Activated naive CD4-positive, alpha-beta T cell treated with anti-CD3 and anti-CD28 coated beads, Interleukin-2, amount 50 U/mL, for 16 hours (primary cell): ENCODE measurements at regions not wholly inside any gene's neighbourhood (a gene's known extent, or its start where the extent isn't known, plus 50 kb on each side); places are given as distances from the start of the nearest gene placed in this dataset.

Experiments
- DNase-seq: peaks from one replicate; pipeline ENCODE4 v3.0.0-alpha.2; 2020

DNA sequence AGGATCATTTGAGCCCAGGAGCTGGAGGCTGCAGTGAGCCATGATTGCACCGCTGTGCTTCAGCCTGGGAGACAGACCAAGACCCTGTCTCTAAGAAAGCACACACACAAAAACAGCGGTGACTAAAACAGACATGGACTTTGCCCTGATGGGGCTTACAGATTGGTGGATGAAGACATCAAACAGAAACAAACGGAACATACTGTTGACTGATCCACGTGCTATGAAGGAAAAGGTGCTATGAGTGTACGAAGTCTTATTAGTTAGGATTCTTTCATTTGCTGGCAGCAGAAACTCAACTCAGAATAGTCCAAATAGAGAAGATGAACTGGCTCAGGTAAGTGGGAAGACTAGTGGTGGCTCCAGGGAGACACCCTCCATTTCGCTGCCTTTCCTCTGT is 309.8 kb upstream of the N4BP1 start:
- DNase-seq: no peak

DNA sequence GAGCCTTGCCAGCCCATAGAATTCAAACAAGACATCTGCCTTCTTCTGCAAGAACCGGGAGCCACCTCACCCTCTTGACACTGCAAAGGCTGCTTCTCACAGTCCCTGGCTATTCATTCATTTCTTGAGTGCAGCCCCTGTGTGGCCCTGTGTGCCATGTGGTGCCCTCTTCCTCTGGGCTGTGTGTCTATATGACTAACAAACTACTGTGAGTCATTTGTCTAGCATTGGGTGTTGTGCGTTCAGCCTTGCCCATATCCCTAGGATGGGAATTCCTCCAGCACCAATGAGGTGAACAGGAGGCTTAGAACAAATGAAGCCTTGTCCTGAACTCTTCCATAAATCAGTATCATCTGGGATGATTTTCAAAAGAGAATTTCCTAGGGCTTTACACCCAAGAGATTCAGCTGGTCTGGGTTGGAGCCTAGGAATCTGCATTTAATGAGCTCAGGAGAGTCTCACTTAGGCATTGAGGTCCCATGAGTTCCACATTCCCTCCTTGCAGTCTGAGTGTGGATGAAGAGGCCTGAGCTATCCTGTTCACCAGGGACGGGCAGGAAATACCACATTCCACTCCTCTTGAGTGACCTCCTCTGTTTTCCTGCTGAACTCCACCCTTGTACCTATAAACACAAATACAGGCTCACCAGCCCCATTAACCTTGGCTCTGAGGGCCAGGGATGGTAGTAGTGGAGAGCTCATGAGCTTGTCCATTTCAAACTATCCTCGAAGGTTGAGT is 308.7 kb upstream of the N4BP1 start:
- no peak for DNase-seq

DNA sequence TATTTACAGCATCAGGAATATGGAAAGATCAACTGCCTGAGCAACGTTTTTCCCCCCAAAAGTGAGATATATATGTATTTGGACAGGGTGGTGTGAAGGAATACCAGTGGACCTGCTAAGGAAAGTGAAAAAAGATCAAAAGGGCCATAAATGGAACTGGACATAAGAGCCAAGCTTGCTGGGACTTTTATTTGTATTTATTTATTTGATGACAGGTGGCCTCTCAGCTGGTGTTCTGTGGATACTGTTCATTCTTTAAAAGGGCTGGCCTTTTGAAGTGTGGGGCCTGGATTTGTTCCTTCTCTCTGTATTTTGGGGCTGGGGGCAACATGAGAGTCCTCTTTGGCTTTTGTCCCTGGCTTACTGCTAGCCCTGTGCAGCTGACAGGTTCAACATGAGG is 306.6 kb upstream of the N4BP1 start:
- no peak for DNase-seq

GRCh38 chr16:48914070-48914469 is 304.1 kb upstream of the N4BP1 start:
- DNase-seq: no peak

DNA sequence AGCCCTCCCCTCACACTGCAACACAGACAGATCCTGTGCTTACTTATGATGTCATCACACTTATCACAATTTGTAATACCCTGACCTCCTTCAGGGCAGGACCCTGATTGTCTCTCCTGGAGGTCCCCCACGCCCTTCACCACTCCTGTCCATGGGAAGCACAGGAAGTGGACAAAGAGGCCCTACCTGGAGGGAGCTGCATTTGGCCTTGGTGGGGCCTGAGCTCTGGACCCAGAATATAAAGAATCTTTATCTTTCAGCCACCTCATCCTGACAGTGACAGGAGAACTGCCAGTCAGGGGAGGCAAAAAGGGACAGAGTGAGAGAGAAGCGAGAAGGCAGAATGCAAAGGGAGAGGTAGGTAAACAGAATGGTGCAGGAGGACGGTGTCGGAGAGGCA is 303.4 kb upstream of the N4BP1 start:
- DNase-seq: no peak

GRCh38 chr16:48912360-48912759 is 302.4 kb upstream of the N4BP1 start:
- no peak for DNase-seq

DNA sequence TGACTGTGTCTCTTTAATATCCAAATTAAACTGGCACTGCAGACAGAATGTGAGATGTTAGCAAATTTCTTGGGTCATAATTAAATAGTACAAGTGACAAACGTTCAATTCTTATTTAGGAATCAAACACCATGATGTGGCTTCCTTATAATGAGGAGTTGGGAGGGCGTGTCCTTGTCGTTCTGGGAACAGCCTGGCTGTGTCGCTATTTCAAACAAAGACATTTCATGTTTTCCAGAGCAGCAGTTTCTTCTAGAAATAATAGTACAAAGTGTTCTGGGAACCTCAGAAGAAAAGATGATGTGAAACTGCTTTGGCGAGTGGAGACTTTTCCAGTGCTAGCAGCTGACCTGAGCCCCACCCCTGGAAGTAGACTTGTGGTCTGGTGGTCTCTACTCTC is 301.7 kb upstream of the N4BP1 start:
- DNase-seq: no peak

GRCh38 chr16:48910214-48910613 is 300.2 kb upstream of the N4BP1 start:
- DNase-seq: no peak

- DNase-seq: no peak
These were observed 299.3 kb upstream of the N4BP1 start for GRCh38 chr16:48909231-48909630.

DNA sequence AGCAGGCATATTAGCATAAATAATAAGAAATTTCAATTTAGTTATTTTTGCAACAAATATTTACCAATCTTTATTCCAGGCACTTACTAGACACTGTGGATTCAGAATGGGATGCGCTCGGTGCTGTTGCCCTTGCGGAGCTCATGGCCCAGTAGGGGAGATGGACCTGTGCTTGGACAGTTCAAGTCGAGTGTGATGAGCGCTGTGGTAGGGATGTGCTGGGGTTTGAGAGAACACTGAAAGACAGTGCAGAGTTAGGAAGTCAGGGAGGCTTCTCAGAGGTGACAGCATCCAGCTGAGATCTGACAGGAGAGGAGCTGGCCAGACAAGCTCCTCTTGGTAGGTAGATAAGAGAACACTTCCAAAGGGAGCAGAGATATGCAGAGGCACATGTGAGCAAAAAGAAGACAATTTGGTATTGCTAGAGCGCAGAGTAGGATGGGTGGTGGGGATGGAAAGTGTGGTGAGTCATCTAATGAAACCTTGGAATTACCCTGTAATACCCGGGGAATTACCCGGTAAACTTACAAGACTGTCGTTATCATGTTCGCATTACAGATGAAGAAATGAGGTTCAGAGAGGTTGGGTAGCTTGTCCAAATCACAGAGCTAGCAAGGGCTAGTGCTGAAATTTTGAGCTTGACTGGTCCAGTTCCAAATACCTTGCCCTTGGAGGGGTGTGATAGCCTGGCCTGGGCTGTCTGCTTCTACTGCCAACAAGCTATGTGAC is 298.1 kb upstream of the N4BP1 start:
- no peak for DNase-seq

GRCh38 chr16:48905632-48906505 is 295.9 kb upstream of the N4BP1 start:
- no peak for DNase-seq

GRCh38 chr16:48904333-48904732 is 294.4 kb upstream of the N4BP1 start:
- DNase-seq: no peak

- no peak for DNase-seq
These were observed 293.1 kb upstream of the N4BP1 start for GRCh38 chr16:48903039-48903438.

- DNase-seq: no peak
These were observed 291.9 kb upstream of the N4BP1 start for GRCh38 chr16:48901712-48902374.

DNA sequence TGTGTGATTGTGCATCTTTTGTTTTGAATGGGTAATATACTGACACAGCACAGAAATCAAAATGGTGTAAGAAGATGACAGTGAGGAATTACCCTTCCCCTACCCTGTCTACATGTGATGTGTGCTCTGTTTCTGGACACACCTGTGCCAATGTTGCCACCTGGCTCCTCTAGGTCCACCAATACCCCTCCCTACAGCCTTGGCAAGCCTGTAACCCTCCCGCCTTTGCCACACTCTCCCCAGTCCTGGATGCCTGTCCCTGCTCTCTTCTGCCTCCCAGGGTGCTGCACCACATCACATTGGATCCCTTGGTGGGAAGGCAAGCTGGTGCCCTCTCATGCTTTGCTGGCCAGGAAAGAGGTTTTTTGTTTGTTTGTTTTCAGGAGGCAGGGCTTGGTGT is 289.5 kb upstream of the N4BP1 start:
- no peak for DNase-seq

DNA sequence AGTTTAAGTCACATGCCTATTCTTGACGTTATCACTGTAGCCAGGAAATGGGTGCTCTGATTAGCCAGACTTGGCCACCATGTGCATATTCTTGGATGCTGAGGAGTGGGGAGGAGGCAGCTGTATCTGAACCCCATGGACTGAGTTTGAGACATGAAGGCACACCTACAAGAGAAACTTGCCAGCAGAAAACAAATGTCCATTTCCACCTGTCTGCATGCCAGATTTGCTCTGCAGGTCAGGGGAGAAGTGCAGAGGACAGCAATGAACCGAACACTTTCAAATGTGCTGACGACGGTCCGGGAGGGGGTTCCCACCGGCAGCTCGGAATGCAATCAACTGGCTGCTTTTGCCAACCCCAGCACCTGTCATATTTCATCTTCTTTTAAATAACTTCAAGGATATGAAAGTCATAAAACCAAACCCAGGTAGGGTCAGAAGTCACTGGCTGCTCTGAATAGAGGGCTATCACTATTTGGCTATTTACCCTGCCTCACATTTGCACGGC is 287.8 kb upstream of the N4BP1 start:
- DNase-seq: no peak

- DNase-seq: no peak
These were observed 285.2 kb upstream of the N4BP1 start for GRCh38 chr16:48895142-48895541.

DNA sequence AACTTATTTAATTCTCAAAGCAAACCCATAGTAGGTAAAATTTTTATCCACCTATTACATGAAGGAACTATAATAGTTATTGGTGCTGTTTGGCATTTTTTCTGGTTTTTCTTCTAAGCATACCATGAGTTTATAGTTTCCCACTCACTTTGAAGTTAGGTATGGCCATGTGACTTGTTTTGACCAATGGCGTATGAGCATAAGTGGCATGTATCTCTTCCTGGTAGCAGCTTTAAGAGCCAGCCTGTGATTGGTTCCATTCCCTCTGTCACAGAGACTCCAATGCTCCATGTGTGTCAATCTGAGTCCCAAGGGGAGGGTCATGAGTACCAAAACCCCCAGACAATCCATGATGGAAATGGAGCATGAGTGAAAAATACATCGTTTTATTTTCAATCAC is 282.9 kb upstream of the N4BP1 start:
- no peak for DNase-seq

DNA sequence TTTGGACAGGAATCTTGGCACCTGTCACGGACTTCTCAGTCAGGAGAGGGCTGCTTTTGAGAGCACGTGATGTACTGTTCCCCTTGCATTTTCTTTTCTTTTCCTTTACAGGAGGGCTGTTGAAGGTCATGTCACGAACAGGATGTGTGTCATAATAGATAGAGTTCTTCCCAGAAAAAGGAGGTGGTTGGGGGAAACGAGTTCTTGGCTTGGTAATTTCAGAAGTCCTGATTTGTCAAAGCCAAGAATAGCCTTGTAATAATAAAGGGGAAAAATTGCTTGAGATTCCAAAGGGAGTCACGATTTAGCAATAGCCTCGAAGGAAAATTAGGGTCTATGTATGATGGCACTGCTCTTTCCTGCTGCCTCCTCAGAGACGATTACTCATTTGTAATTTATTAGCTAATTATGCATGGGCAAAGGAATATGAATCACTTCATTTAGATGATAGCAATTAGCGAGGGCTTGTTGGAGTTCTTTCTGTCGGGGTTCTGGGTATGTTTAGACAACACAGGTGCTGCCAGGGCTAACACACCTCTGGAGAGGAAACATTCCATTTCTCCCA is 277.7 kb upstream of the N4BP1 start:
- DNase-seq: no peak

- no peak for DNase-seq
These were observed 275.5 kb upstream of the N4BP1 start for GRCh38 chr16:48885471-48885870.

GRCh38 chr16:48881272-48881671 is 271.3 kb upstream of the N4BP1 start:
- no peak for DNase-seq
